Fibroblast of skin of back (primary cell): ENCODE measurements at regions not wholly inside any gene's neighbourhood (a gene's known extent, or its start where the extent isn't known, plus 50 kb on each side); places are given as distances from the start of the nearest gene placed in this dataset.
"Not testable (repeated sequence)": the region's sequence is repeated elsewhere in the genome, so short reads cannot be mapped to it uniquely, and the experiment has no call there.

Source experiments
- DNase-seq: peaks from one replicate; pipeline ENCODE4 v3.0.0-alpha.2; 2013

DNA sequence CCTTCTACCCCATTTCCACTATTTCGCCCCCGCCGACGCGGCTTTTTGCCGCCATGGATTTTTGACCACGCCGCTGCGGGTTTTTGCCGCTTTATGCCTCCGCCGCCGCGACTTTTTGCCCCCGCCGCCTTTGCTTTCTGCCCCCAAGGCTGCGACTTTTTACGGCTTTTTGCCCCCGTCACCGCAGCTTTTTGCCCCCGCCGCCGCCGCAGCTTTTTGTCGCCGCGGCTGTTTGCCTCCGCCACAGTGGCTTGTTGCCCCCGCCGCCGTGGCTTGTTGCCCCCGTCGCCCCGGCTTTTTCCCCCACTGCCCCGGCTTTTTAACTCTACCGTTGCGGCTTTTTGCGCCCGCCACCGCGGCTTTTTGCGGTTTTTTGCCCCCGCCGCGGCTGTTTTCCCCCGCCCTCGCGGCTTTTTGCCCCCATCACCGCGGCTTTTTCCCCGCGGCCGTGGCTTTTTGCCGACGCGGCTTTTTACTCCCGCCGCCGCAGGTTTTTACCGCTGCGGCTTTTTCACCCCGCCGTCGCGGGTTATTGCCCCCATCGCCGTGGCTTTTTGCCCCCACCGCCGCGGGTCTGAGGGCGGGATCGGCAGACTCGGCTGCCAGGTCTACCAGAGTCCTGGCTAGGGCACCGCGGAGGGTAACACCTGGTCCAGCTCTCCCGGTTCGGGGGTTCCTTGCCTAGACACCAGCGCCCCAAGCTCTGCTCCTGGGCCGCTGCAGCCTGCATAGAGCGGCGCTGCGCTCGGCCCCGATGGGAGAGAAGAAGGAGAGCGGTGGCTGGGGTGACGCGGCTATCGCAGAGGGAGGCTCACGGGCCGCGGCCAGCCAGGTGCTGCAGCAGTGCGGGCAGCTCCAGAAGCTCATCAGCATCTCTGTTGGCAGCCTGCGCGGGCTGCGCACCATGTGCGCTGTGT, 562.7 kb upstream of the WSB1 start:
- DNase-seq = no peak

GRCh38 chr17:26731926-26732325, 562.0 kb upstream of the WSB1 start:
- DNase-seq = not testable (repeated sequence)

DNA sequence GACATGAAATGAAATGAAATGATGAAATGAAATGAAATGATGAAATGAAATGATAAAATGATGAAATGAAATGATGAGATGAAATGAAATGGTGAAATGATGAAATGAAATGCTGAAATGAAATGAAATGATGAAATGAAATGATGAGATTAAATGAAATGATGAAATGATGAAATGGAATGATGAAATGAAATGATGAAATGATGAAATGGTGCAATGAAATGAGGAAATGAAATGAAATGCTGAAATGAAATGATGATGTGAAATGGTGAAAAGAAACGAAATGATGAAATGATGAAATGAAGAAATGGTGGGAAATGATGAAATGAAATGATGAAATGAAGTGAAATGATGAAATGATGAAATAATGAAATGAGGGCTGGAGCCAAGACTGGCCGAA, 559.1 kb upstream of the WSB1 start:
- not testable (repeated sequence) for DNase-seq

DNA sequence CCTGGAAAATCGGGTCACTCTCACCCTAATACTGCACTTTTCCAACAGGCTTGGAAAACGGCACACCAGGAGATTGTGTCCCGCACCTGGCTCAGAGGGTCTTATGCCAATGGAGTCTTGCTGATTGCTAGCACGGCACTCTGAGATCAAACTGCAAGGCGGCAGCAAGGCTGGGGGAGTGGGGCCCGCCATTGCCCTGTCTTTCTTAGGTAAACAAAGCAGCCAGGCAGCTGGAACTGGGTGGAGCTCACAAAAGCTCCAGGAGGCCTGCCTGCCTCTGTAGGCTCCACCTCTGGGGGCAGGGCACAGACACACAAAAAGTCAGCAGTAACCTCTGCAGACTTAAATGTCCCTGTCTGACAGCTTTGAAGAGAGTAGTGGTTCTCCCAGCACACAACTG, 557.9 kb upstream of the WSB1 start:
- not testable (repeated sequence) for DNase-seq

DNA sequence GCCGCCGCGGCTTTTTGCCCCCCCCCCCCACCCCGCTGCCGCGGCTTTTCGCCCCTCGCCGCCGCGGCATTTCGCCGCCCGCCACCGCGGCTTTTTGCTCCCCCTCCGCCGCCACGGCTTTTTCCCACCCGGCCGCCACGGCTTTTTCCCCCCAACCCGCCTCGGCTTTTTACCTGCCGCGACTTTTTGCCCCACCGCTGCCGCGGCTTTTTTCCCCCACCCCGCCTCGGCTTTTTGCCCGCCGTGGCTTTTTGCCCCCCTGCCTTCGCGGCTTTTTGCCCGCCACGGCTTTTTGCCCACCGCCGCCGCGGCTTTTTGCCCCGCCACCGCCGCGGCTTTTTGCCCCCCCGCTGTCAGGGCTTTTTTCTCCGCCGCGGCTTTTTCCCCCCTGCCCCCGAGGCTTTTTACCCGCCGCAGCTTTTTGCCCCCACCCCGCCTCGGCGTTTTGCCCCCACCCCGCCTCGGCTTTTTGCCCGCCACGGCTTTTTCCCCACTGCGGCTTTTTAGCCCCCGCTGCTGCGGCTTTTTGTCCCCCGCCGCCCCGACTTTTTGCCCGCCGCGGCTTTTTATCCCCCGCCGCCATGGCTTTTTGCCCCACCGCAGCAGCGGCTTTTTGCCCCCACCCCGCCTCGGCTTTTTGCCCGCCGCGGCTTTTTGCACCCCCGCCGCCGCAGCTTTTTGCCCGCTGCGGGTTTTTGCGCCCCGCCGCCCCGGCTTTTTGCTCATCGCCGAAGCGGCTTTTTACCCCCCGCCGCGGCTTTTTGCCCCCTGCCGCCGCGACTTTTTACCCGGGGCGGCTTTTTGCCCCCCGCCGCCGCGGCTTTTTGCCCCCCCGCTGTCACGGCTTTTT, 527.8 kb upstream of the WSB1 start:
- no peak for DNase-seq

- no peak for DNase-seq
These were observed 527.2 kb upstream of the WSB1 start for GRCh38 chr17:26766743-26767142.

DNA sequence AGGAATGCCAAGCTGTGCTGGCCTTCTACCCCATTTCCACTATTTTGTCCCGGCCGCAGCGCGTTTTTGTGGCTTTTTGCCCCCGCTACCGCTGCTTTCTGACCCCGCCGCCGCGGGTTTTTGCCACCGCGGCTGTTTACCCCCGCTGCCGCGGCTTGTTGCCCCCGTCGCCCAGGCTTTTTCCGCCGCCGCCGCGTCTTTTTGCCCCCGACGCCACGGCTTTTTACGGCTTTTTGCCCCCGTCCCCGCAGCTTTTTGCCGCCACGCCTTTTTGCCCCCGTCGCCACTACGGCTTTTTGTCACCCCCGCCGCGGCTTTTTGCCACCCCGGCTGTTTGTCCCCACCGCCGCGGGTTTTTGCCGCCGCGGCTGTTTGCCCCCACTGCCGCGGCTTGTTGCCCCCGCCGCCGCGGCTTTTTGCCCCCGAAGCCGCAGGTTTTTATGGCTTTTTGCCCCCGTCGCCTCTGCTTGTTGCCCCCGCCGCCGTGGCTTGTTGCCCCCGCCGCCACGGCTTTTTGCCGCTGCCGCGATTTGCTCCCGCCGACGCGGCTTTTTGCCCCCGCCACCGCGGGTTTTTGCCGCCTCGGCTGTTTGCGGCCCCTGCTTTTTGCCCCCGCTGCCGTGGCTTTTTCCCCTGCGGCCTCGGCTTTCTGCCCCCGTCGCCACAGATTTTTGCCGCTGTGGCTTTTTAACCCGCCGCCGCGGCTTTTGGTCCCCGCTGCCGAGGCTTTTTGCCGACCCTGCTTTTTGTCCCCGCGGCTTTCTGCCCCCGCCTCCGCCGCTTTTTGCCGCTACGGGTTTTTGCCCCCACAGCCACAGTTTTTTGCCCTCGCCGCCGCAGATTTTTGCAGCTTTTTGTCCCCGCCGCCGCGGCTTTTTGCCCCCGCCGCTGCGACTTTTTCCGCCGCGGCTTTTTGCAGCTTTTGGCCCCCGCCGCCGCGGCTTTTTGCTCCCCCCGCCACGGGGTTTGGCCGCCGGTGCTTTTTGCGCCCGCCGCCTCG, 520.4 kb upstream of the WSB1 start:
- no peak for DNase-seq

- no peak for DNase-seq
These were observed 519.4 kb upstream of the WSB1 start for GRCh38 chr17:26774291-26775218.

DNA sequence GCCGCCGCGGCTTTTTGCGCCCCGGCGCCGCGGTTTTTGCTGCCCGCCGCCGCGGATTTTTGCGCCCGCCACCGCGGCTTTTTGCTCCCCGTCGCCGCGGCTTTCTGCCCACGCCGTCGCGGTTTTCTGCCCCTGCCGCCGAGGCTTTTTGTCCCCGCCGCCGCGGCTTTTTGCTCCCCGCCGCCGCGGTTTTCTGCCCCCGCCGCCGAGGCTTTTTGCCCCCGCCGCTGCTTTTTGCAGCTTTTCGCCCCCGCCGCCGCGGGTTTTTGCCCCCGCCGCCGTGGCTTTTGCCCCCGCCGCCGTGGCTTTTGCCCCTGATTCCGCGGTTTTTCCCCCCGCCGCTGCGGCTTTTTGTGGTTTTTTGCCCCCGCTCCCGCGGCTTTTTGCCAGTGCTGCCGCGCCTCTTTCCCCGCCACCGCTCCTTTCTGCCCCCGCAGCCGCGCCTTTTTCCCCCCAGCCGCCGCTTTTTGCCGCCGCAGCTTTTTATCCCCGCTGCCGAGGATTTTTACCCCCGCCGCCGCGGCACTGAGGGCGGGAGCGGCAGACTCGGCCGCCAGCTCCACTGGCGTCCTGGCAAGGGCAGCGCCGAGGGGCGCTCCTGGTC, 518.6 kb upstream of the WSB1 start:
- DNase-seq = no peak

DNA sequence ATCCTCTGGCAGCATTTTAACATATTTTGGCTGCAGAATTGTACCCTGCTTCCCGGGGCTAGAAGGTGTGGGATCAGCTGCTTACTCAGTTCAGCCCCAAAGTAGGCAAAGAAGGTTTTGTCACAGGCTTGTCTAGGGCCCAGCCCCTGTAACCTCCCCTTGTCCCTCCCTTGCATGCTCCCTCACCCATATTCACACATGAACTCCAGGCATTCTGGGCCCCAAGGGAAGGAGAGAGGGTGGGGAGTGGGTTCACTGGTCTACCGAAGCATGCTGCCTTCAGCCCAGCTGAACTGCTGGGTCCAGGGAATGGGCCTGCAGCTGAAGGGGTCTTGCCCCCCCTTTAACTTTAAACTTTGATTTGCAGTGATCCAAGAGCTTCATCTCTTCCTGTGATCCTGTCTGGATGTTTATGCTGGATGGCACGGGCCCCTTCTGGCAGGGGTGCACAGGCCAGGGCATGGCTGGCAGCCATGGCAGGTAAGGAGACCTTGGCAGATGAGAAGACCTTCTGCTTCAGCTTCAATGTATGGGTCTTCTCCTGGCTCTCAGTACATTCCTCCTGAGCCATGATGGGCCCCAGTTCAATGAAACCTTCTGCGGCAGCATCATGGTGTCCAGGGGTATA, 513.6 kb upstream of the WSB1 start:
- not testable (repeated sequence) for DNase-seq

DNA sequence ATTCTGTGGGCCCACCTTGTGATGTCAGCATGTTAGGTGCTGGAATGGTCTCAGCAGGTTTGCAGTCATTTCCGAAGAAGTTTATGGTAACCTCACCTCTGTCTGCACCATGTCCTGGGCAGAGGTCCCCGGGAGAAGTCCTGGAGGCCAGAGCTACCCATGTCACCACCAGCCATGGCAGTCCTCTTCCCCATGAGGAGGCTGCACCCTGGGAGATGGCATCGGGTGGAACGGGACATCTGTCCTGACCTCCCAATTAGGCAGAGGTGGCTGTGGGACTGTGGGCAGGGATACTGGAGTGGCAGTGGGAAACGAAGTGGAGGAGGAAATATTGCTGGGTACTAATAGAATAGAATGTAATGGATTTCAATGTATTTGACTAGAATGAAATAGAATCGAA, 511.8 kb upstream of the WSB1 start:
- DNase-seq = no peak

GRCh38 chr17:26792486-26792885, 501.4 kb upstream of the WSB1 start:
- no peak for DNase-seq

GRCh38 chr17:26807024-26807423, 486.9 kb upstream of the WSB1 start:
- no peak for DNase-seq

DNA sequence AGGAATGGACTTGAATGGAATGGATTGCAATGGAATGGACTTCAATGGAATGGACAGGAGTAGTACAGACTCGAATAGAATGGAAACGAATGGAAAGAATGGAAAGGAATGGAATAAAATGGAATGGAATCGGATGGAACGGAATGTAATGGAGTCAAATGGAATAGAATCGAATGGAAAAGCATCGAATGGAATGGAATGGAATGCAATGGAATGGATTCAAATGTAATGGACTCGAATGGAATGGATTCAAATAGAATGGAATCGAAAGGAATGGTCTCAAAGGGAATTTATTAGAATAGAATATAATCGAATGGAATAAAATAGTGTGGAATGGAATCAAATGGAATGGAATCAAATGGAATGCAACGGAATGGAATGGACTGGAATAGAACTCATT, 484.9 kb upstream of the WSB1 start:
- no peak for DNase-seq

DNA sequence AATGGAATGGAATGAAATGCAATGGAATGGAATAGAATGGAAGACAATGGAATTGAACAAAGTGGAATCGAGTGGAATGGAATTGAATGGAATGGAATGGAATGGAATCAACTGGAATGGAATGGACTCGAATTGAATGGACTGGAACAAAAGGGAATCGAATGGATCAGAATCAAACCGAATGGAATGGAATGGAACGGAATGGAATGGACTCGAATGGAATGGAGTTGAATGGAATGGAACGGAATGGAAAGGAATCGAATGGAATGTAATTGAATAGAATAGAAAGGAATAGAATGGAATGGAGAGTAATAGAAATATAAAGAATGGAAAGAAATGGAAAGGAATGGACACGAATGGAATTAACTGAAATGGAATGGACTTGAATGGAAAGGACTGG, 475.2 kb upstream of the WSB1 start:
- peak; percentile 17 for DNase-seq
